HFFc6 (cell line): ENCODE measurements at regions not wholly inside any gene's neighbourhood (a gene's known extent, or its start where the extent isn't known, plus 50 kb on each side); places are given as distances from the start of the nearest gene placed in this dataset.
A peak's percentile ranks its signal among the peaks of the same experiment; 100 is the strongest.

Experiments used
- DNase-seq: peaks from one replicate; pipeline ENCODE4 v3.0.0-alpha.2; 2018
- H3K27ac Mint-ChIP-seq: 2 replicates; pipeline ENCODE4 v1.8.0; 2020; ENCODE audit warnings: mild to moderate bottlenecking, mixed read lengths
- H3K27me3 Mint-ChIP-seq: 2 replicates; pipeline ENCODE4 v1.8.0; 2021; ENCODE audit warnings: mild to moderate bottlenecking, moderate library complexity, mixed read lengths; ENCODE audit not compliant: insufficient read depth
- H3K36me3 Mint-ChIP-seq: 2 replicates; pipeline ENCODE4 v1.8.0; 2021; ENCODE audit warnings: low read depth, mixed read lengths
- H3K4me1 Mint-ChIP-seq: 2 replicates; pipeline ENCODE4 v1.8.0; 2020; ENCODE audit warnings: low read depth, mixed read lengths
- H3K4me3 Mint-ChIP-seq: 2 replicates; pipeline ENCODE4 v1.8.0; 2020; ENCODE audit warnings: mild to moderate bottlenecking, moderate library complexity, mixed read lengths
- H3K9me3 Mint-ChIP-seq: 2 replicates; pipeline ENCODE4 v1.8.0; 2020; ENCODE audit warnings: mild to moderate bottlenecking, mixed read lengths
- TF ChIP-seq, protein P1 (sequence below): fragments of 200-600 bp; sonication (generic); IDR thresholded peaks from 2 replicates; pipeline ENCODE4 v1.5.0; 2021; ENCODE audit warnings: antibody characterized with exemption, mild to moderate bottlenecking

DNA sequence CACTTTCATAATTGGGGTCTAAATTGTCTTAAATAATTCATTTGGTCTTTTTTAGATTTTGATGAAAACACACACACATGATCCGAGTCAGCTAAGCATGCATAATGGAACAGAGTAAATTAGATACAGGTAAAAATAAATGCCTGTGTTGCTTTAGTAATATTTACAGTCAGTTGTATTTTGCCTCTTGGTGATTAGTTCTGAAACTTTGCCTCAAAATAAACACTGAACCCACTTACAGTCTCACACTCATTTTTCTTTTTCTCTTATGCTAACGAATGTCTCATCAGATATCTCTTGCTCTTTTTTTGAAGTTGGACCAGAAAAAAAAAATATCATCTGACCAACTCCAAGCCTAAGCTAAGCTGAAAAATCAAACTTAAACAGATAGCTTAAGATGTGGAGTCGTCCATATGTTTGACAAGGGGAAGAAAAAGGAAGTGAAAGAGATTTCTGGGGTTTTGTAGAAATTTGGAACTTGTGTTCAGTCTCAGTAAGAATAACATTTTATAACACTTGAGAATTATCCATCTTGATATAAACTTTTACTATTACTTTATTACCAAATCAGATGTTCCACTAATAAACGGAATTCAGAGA, 592.5 kb downstream of the RPL10L start:
- no peak overlapping the region for H3K27ac Mint-ChIP-seq

DNA sequence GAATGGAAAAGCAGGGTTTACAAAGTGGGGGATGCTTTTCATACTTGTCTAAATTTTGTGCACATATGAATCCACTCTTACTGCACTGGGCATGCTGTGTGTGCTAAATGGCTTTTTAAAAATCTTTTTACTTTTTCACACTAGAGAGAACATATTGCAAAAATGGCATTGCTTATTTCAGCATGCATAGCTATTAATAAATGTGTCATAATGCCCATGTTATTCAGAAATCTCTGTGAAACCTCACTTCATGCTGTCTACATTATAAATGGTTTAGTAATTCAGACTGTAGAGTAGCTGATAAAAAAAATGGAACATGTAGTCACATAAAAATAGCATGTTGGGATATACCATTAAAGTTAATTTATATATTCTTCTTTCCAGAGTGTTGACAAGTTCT, 593.8 kb downstream of the RPL10L start:
- Mint-ChIP-seq H3K27ac (no peak overlapping the region; the same call in 1 of the 2 replicates), H3K27me3 (no peaks in the 10 kb centered on the region), H3K4me3 (no peak overlapping the region), H3K4me1 (peaks cover 49% of the 10 kb centered on the region; the same call in 1 of the 2 replicates), H3K36me3 (no peaks in the 10 kb centered on the region), H3K9me3 (no peaks in the 10 kb centered on the region; the same call in 1 of the 2 replicates)
- DNase-seq = no peak
- TF ChIP-seq, protein P1, sequence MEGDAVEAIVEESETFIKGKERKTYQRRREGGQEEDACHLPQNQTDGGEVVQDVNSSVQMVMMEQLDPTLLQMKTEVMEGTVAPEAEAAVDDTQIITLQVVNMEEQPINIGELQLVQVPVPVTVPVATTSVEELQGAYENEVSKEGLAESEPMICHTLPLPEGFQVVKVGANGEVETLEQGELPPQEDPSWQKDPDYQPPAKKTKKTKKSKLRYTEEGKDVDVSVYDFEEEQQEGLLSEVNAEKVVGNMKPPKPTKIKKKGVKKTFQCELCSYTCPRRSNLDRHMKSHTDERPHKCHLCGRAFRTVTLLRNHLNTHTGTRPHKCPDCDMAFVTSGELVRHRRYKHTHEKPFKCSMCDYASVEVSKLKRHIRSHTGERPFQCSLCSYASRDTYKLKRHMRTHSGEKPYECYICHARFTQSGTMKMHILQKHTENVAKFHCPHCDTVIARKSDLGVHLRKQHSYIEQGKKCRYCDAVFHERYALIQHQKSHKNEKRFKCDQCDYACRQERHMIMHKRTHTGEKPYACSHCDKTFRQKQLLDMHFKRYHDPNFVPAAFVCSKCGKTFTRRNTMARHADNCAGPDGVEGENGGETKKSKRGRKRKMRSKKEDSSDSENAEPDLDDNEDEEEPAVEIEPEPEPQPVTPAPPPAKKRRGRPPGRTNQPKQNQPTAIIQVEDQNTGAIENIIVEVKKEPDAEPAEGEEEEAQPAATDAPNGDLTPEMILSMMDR = no peak

More for the DNA sequence above, 592.5 kb downstream of the RPL10L start:
- no peak for DNase-seq
- TF ChIP-seq, protein P1 = no peak
- Mint-ChIP-seq H3K9me3 (no peaks in the 10 kb centered on the region; the same call in 1 of the 2 replicates), H3K27me3 (no peaks in the 10 kb centered on the region; the same call in 1 of the 2 replicates), H3K4me3 (no peak overlapping the region), H3K36me3 (no peaks in the 10 kb centered on the region), H3K4me1 (peaks cover 44% of the 10 kb centered on the region; the same call in 1 of the 2 replicates)

DNA sequence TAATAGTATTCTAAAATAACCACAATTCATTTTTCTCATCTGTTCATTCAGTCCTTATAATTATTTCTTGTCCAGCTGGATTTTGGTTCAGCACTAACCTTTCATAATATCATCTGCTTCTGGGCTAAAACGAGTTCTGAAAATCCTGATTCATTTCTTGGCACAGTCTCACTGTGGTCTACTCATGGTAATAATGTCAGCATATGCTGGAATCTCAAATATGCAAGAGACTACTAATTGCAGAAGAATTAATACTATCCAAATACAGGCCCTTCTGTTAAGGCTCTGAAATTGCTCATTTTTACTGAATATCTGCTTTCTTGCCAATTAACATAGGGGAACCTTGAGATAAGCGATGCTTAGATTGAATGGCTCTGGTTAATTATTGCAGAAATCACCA, 597.1 kb downstream of the RPL10L start:
- peak overlapping the region; percentile 8; the same call in 1 of the 2 replicates for H3K4me3 Mint-ChIP-seq
- peak; percentile 63 for DNase-seq
- TF ChIP-seq, protein P1 = no peak
- H3K36me3 Mint-ChIP-seq = no peaks in the 10 kb centered on the region
- no peaks in the 10 kb centered on the region; the same call in 1 of the 2 replicates for H3K9me3 Mint-ChIP-seq
- no peaks in the 10 kb centered on the region for H3K27me3 Mint-ChIP-seq
- H3K27ac Mint-ChIP-seq = peak overlapping the region; percentile 50
- peaks cover 68% of the 10 kb centered on the region; the same call in 1 of the 2 replicates for H3K4me1 Mint-ChIP-seq

DNA sequence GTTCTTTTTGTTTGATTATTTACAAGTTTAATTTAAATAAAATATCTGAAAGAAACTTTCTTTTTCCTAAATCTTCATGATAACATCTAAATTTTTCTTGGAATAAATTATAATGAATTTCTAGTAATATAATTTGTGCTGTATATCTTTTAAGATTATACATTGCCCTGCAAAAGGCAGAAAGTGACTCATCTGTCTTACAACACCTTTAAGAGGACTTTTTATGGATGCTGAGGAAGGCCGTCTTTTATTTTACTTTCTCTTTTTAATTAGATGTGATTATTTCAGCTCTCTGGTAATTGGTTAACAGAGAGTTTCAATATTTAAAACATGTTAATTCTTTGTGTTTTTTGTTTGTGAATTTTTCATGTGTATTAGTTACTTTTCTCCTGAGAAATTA, 598.4 kb downstream of the RPL10L start:
- Mint-ChIP-seq H3K27ac (no peak overlapping the region), H3K4me1 (peaks cover 57% of the 10 kb centered on the region), H3K27me3 (no peaks in the 10 kb centered on the region), H3K9me3 (no peaks in the 10 kb centered on the region; the same call in 1 of the 2 replicates), H3K4me3 (no peak overlapping the region), H3K36me3 (no peaks in the 10 kb centered on the region)
- no peak for DNase-seq
- TF ChIP-seq, protein P1 = no peak

DNA sequence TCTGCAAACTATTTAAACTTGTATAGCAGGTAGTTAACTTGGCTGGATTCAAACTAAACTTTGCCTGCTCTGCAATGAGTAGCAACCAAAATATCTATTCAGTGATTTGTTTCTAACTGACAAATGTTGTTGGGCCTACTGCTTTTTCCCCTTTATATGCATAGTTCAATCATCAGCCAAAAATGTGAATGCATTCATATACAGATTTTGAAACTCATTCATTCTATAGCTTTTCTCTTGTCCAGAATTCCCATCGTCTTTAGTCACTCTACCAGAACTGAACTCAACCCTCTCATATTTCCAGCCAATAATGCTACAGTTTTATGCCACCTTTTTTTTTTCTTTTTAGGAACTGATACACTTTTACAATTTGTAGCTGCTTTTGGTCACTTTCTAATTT, 599.8 kb downstream of the RPL10L start:
- no peak for DNase-seq
- Mint-ChIP-seq H3K9me3 (peaks cover 9% of the 10 kb centered on the region; the same call in 1 of the 2 replicates), H3K4me3 (peak overlapping the region; percentile 38; the same call in 1 of the 2 replicates), H3K4me1 (peaks cover 43% of the 10 kb centered on the region), H3K27me3 (no peaks in the 10 kb centered on the region), H3K27ac (no peak overlapping the region; the same call in 1 of the 2 replicates), H3K36me3 (no peaks in the 10 kb centered on the region)
- TF ChIP-seq, protein P1 = no peak
